ENCODE measurements at regions not wholly inside any gene's neighbourhood (a gene's known extent, or its start where the extent isn't known, plus 50 kb on each side); places are given as distances from the start of the nearest gene placed in this dataset.

DNA sequence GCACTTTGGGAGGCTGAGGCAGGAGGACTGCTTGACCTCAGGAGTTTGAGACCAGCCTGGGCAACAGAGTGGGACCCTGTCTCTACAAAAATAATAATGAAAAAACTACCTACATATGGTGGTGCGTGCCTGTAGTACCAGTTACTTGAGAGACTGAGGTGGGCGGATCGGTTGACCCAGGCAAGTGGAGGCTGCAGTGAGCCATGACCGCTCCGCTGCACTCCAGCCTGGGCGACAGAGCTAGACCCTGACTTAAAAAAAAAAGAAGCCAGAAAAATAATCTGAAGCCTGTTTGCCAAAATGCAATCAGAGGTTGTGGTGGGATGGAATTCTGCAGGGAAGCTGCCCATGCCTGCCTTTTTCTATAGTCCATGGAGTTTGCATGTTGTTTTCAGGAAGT lies 50.4 kb upstream of the GGTA1 start:
- DNase-seq (ENCODE audit: extremely low spot score, unreplicated experiment) = no peak
- Mint-ChIP-seq H3K4me1 (ENCODE audit: unreplicated experiment) (peaks cover 12% of the 10 kb centered on the region), H3K27ac (ENCODE audit: unreplicated experiment) (no peak overlapping the region), H3K4me3 (ENCODE audit: unreplicated experiment) (no peak overlapping the region), H3K36me3 (ENCODE audit: unreplicated experiment) (no peaks in the 10 kb centered on the region), H3K9me3 (ENCODE audit: unreplicated experiment) (no peaks in the 10 kb centered on the region), H3K27me3 (ENCODE audit: unreplicated experiment) (peaks cover 11% of the 10 kb centered on the region)
- TF ChIP-seq, protein P1, sequence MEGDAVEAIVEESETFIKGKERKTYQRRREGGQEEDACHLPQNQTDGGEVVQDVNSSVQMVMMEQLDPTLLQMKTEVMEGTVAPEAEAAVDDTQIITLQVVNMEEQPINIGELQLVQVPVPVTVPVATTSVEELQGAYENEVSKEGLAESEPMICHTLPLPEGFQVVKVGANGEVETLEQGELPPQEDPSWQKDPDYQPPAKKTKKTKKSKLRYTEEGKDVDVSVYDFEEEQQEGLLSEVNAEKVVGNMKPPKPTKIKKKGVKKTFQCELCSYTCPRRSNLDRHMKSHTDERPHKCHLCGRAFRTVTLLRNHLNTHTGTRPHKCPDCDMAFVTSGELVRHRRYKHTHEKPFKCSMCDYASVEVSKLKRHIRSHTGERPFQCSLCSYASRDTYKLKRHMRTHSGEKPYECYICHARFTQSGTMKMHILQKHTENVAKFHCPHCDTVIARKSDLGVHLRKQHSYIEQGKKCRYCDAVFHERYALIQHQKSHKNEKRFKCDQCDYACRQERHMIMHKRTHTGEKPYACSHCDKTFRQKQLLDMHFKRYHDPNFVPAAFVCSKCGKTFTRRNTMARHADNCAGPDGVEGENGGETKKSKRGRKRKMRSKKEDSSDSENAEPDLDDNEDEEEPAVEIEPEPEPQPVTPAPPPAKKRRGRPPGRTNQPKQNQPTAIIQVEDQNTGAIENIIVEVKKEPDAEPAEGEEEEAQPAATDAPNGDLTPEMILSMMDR (IDR thresholded peaks at IDR 0.05) = no peak

DNA sequence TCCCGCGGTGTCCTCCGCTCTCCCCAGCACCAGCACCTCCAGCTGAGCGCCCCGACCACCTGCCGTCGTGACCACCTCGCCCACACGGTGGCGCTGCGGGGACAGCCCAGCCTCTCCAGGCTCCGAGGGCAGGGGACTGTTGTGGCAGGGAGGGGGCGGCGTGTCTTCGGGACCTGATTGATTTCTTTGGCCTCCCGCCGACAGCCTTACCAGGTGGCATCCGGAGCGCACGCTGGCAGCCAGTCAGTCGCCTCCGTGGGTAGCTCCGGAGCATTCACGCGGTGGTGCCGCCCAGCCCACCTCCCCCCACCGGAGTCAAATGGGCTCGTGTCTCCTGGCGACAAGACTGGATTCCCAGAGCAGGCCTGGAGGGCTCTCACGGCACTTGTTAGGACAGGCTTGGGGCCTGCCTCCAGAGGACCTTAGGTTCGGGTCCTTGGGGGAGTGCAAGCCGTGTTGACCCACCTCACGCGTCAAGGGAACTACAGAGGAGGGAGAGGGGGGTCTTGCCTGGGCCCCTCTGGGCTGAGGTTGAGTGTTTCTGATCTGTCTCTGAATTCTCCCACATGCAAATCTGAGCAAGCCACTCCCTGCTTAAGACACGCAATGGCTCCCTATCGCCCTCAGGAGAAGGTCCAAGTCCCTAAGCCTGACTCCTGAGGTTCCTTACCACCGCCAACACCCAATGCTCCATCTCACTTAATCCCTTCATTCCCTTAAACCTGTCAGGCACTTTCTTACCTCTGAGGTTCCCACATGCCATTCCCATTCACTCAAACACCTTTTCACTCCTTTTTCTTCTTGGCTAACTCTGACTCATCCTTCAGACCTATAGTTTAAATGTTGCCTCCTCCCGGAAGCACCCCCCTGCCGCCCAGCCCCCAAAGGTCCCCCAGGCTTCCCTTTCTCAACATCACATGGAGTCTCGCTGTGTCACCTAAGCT lies 51.2 kb upstream of the GGTA1 start:
- Mint-ChIP-seq H3K27me3 (ENCODE audit: unreplicated experiment) (peaks cover 11% of the 10 kb centered on the region), H3K4me3 (ENCODE audit: unreplicated experiment) (peak overlapping the region; percentile 44), H3K4me1 (ENCODE audit: unreplicated experiment) (peaks cover 11% of the 10 kb centered on the region), H3K36me3 (ENCODE audit: unreplicated experiment) (no peaks in the 10 kb centered on the region), H3K27ac (ENCODE audit: unreplicated experiment) (no peak overlapping the region), H3K9me3 (ENCODE audit: unreplicated experiment) (no peaks in the 10 kb centered on the region)
- peak; percentile 95 for DNase-seq (ENCODE audit: extremely low spot score, unreplicated experiment)
- TF ChIP-seq, protein P1 (IDR thresholded peaks at IDR 0.05) = peak; percentile 98

DNA sequence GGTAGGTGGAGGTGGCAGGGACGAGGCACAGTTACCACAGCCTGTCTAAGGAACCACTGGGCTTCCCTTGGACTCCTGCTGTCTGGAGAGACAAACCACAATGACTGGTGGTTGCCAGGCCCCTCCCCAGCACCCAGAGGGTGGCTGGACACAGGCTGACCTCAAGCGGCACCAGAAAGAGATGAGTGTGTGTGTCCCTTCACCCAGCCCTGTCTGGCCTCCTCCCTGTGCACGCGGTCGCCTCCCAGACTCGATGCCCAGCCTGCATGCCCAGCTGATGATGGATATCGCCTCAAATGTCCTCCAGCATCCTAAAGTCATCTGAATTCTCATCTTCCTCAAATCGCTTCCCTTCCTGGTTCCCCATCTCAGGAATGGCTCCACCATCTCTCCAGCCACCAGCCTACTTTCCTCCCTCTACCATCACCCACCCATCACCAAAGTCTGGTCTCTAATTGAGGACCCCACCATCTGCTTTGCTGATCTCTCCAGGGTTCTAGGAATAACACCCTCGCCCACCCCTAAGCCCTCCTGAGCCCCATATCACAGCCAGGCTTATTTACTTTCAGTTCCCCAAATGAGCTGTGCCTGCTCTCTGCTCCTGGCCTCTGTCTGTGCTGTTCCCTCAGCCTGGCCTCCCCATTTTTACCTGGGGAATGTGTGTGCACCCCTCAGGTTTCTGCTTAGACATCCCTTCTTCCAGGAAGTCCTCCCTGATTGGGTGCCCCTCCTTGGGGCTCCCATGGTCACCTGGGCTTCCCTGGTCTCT lies 52.5 kb upstream of the GGTA1 start:
- Mint-ChIP-seq H3K27ac (ENCODE audit: unreplicated experiment) (no peak overlapping the region), H3K4me3 (ENCODE audit: unreplicated experiment) (no peak overlapping the region), H3K27me3 (ENCODE audit: unreplicated experiment) (peaks cover 11% of the 10 kb centered on the region), H3K4me1 (ENCODE audit: unreplicated experiment) (peaks cover 16% of the 10 kb centered on the region), H3K36me3 (ENCODE audit: unreplicated experiment) (no peaks in the 10 kb centered on the region), H3K9me3 (ENCODE audit: unreplicated experiment) (no peaks in the 10 kb centered on the region)
- TF ChIP-seq, protein P1 (IDR thresholded peaks at IDR 0.05) = no peak
- DNase-seq (ENCODE audit: extremely low spot score, unreplicated experiment) = no peak

GRCh38 chr9:121556082-121556481 lies 56.4 kb upstream of the GGTA1 start:
- Mint-ChIP-seq H3K4me3 (ENCODE audit: unreplicated experiment) (no peak overlapping the region), H3K27ac (ENCODE audit: unreplicated experiment) (no peak overlapping the region), H3K4me1 (ENCODE audit: unreplicated experiment) (peaks cover 29% of the 10 kb centered on the region), H3K27me3 (ENCODE audit: unreplicated experiment) (peaks cover 9% of the 10 kb centered on the region), H3K9me3 (ENCODE audit: unreplicated experiment) (no peaks in the 10 kb centered on the region), H3K36me3 (ENCODE audit: unreplicated experiment) (no peaks in the 10 kb centered on the region)
- no peak for DNase-seq (ENCODE audit: extremely low spot score, unreplicated experiment)
- TF ChIP-seq, protein P1 (IDR thresholded peaks at IDR 0.05) = no peak

DNA sequence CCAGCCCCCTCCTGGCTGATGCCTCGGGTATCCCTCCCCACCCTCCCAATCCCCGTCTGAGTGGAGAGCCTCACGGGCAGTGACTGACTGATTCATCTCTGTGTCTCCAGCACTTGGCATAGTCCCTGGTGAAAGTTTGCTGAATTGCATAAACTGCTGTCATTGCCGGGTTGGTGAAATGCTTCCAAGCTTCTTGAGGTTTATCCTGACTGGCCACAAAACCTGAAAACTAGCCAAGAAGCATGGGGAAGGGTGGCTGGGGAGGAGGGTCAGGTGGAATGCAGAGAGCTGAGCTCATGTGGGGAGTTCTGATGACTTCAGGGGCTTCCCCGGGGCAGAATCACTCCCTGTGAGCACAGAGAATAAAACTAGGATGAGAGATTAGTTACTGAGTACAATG lies 56.9 kb upstream of the GGTA1 start:
- H3K9me3 Mint-ChIP-seq (ENCODE audit: unreplicated experiment) = no peaks in the 10 kb centered on the region
- H3K4me3 Mint-ChIP-seq (ENCODE audit: unreplicated experiment) = peak overlapping the region; percentile 6
- H3K4me1 Mint-ChIP-seq (ENCODE audit: unreplicated experiment) = peaks cover 29% of the 10 kb centered on the region
- TF ChIP-seq, protein P1 (IDR thresholded peaks at IDR 0.05) = no peak
- H3K27ac Mint-ChIP-seq (ENCODE audit: unreplicated experiment) = peak overlapping the region; percentile 78
- DNase-seq (ENCODE audit: extremely low spot score, unreplicated experiment) = no peak
- no peaks in the 10 kb centered on the region for H3K36me3 Mint-ChIP-seq (ENCODE audit: unreplicated experiment)
- peaks cover 6% of the 10 kb centered on the region for H3K27me3 Mint-ChIP-seq (ENCODE audit: unreplicated experiment)
